Stimulated activated CD8-positive, alpha-beta memory T cell treated with anti-CD3 and anti-CD28 coated beads, Interleukin-15, amount 100 ng/mL, for 4 hours (primary cell): ENCODE measurements at regions not wholly inside any gene's neighbourhood (a gene's known extent, or its start where the extent isn't known, plus 50 kb on each side); places are given as distances from the start of the nearest gene placed in this dataset.

ENCODE experiments used
- DNase-seq, 2 donors: peaks; one replicate each; pipeline ENCODE4 v3.0.0-alpha.2; 2020; ENCODE audit warnings: low read depth in 2 of 2

- DNase-seq: no peak
Observed at GRCh38 chr13:22178878-22179277, 508.0 kb downstream of the FGF9 start.

- no peak for DNase-seq
Observed at GRCh38 chr13:22187329-22187728, 516.5 kb downstream of the FGF9 start.

- DNase-seq: no peak
Observed at GRCh38 chr13:22189176-22190048, 518.5 kb downstream of the FGF9 start.

GRCh38 chr13:22193070-22193469 is 522.2 kb downstream of the FGF9 start:
- DNase-seq: no peak

- DNase-seq: no peak
Observed at GRCh38 chr13:22194106-22194805, 523.4 kb downstream of the FGF9 start.

- no peak for DNase-seq
Observed at GRCh38 chr13:22195726-22196125, 524.9 kb downstream of the FGF9 start.

GRCh38 chr13:22196777-22197176 is 525.9 kb downstream of the FGF9 start:
- no peak for DNase-seq

- no peak for DNase-seq
Observed at GRCh38 chr13:22198001-22198400, 527.1 kb downstream of the FGF9 start.

GRCh38 chr13:22198641-22199217 is 527.9 kb downstream of the FGF9 start:
- no peak for DNase-seq

- DNase-seq: no peak
Observed at GRCh38 chr13:22200440-22200839, 529.6 kb downstream of the FGF9 start.

GRCh38 chr13:22201375-22201925 is 530.6 kb downstream of the FGF9 start:
- no peak for DNase-seq

GRCh38 chr13:22210134-22210930 is 539.5 kb downstream of the FGF9 start:
- DNase-seq: no peak

- DNase-seq: no peak
Observed at GRCh38 chr13:22211876-22212275, 541.0 kb downstream of the FGF9 start.

GRCh38 chr13:22212576-22212975 is 541.7 kb downstream of the FGF9 start:
- no peak for DNase-seq

GRCh38 chr13:22214184-22214583 is 543.3 kb downstream of the FGF9 start:
- no peak for DNase-seq

- DNase-seq: no peak
Observed at GRCh38 chr13:22218797-22219196, 547.9 kb downstream of the FGF9 start.

- no peak for DNase-seq
Observed at GRCh38 chr13:22219709-22220108, 548.8 kb downstream of the FGF9 start.

GRCh38 chr13:22220151-22221135 is 549.6 kb downstream of the FGF9 start:
- no peak for DNase-seq

GRCh38 chr13:22223411-22223810 is 552.5 kb downstream of the FGF9 start:
- DNase-seq: no peak

- DNase-seq: no peak
Observed at GRCh38 chr13:22226086-22226485, 555.2 kb downstream of the FGF9 start.
